K562 (cell line): ENCODE measurements at regions not wholly inside any gene's neighbourhood (a gene's known extent, or its start where the extent isn't known, plus 50 kb on each side); places are given as distances from the start of the nearest gene placed in this dataset.
A peak's percentile ranks its signal among the peaks of the same experiment; 100 is the strongest.

ENCODE experiments used
- ATAC-seq: fragments of 200-7000 bp; cut with Tn5 transposase; 3 replicates; pipeline ENCODE4 v1.9.1; 2020; ENCODE audit warnings: moderate library complexity
- BruUV-seq: library from RNA; stranded (reverse); fragments of 400-500 nt; replicated peaks from 2 replicates; lab custom pipeline; 2021; lab: Mats Ljungman, UMichigan
- CTCF ChIA-PET: fragments of 300-600 bp; formaldehyde crosslinking; extraction: SDS; loops from one replicate; lab custom pipeline; 2021; ENCODE audit warnings: low intra/inter-chr PET ratio; lab: Yijun Ruan, JAX
- POLR2A ChIA-PET: fragments of 300-600, 350-650 bp; sonication (Branson Sonifier 250); formaldehyde crosslinking; extraction: SDS; loops from one replicate; lab custom pipeline; 2021; ENCODE audit warnings: antibody characterized with exemption, inconsistent platforms; lab: Yijun Ruan, JAX
- DNase-seq, 4 experiments: peaks; one replicate each; pipeline versions ENCODE4 v3.0.0 to v3.0.0-alpha.2; 2011 to 2018; ENCODE audit warnings: low spot score in 3 of 4, mixed read lengths in 3 of 4; ENCODE audit errors: extremely low read depth in 1 of 4
- FAIRE-seq: peaks from 2 replicates; lab custom pipeline; 2011; peaks lifted over from hg19 to GRCh38; lab: Jason Lieb, UNC
- H2AFZ ChIP-seq: 2 replicates; pipeline ENCODE4 v1.6.0; 2011; ENCODE audit warnings: low read depth, low read length, control low read depth, inconsistent platforms
- H3K27ac ChIP-seq: fragments of 200-600 bp; 3 replicates; pipeline ENCODE4 v1.8.0; 2011; ENCODE audit warnings: low read depth, mild to moderate bottlenecking, control low read depth, inconsistent platforms, low read length, moderate library complexity, mixed read lengths; ENCODE audit errors: extremely low read depth
- H3K27me3 ChIP-seq, 2 experiments: fragments of 300-600 bp in 1 of 2; 2 replicates in 1 of 2; 3 replicates in 1 of 2; pipeline versions ENCODE4 v1.6.0 to v1.8.0; 2011; ENCODE audit warnings: inconsistent platforms in 2 of 2, low read length in 2 of 2, mild to moderate bottlenecking in 1 of 2, mixed read lengths in 1 of 2, moderate library complexity in 1 of 2; ENCODE audit not compliant: control insufficient read depth in 2 of 2, insufficient read depth in 2 of 2
- H3K36me3 ChIP-seq: fragments of 300-600 bp; 3 replicates; pipeline ENCODE4 v1.8.0; 2011; ENCODE audit warnings: mild to moderate bottlenecking, low read length, inconsistent platforms; ENCODE audit not compliant: control insufficient read depth, insufficient read depth
- H3K4me1 ChIP-seq, 2 experiments: fragments of 200-600 bp in 1 of 2; replicated peaks in 1 of 2; 2 replicates in 1 of 2; 3 replicates in 1 of 2; pipeline versions ENCODE4 v1.5.1 to v1.8.0; 2011; ENCODE audit warnings: inconsistent platforms in 2 of 2, low read length in 2 of 2, mild to moderate bottlenecking in 1 of 2, mixed read lengths in 1 of 2, moderate library complexity in 1 of 2; ENCODE audit not compliant: control insufficient read depth in 2 of 2, insufficient read depth in 2 of 2
- H3K4me2 ChIP-seq: 2 replicates; pipeline ENCODE4 v1.6.1; 2011; ENCODE audit warnings: low read length, control low read depth, inconsistent platforms, mixed read lengths; ENCODE audit not compliant: insufficient read depth
- H3K4me3 ChIP-seq: fragments of 200-600 bp; sonication (generic), shearing (Covaris generic); 2 replicates; pipeline ENCODE4 v1.5.1; 2016; ENCODE audit warnings: control low read depth, inconsistent platforms
- H3K79me2 ChIP-seq: fragments of 200-600 bp; 3 replicates; pipeline ENCODE4 v1.8.0; 2011; ENCODE audit warnings: low read length, inconsistent platforms; ENCODE audit not compliant: control insufficient read depth, insufficient read depth
- H3K9ac ChIP-seq, 2 experiments: 2 replicates each; pipeline versions ENCODE4 v1.6.0 to v1.6.1; 2011; ENCODE audit warnings: low read depth in 2 of 2, low read length in 2 of 2, control low read depth in 1 of 2, inconsistent platforms in 1 of 2, mild to moderate bottlenecking in 1 of 2, mixed read lengths in 1 of 2; ENCODE audit not compliant: insufficient read depth in 1 of 2
- H3K9me1 ChIP-seq: one replicate; pipeline ENCODE4 v1.6.0; 2011; ENCODE audit warnings: inconsistent platforms, mild to moderate bottlenecking, low read length, moderate library complexity; ENCODE audit not compliant: control insufficient read depth, insufficient read depth
- H3K9me3 ChIP-seq: replicated peaks from 2 replicates; pipeline ENCODE4 v1.5.1; 2011; ENCODE audit warnings: low read depth, low read length, inconsistent platforms; ENCODE audit not compliant: control insufficient read depth, insufficient read depth
- H4K20me1 ChIP-seq: replicated peaks from 2 replicates; pipeline ENCODE4 v1.6.1; 2011; ENCODE audit warnings: low read length, inconsistent platforms, mixed read lengths; ENCODE audit not compliant: control insufficient read depth, insufficient read depth
- BACH1 ChIP-seq: fragments of 200-800 bp; sonication (Bioruptor generic); IDR thresholded peaks from 2 replicates; pipeline ENCODE4 v1.6.1; 2016; ENCODE audit warnings: missing genetic modification characterization, missing compliant biosample characterization
- C11orf30 ChIP-seq: fragments of 450-650 bp; IDR thresholded peaks from 2 replicates; pipeline ENCODE4 v1.6.1; 2016; ENCODE audit warnings: low read depth, mild to moderate bottlenecking
- EP300 ChIP-seq: IDR thresholded peaks from 2 replicates; pipeline ENCODE4 v1.6.1; 2012; ENCODE audit warnings: low read length, improper control_type of control experiment
- MAFF ChIP-seq: IDR thresholded peaks from 2 replicates; pipeline ENCODE4 v1.6.1; 2012; ENCODE audit warnings: low read length, improper control_type of control experiment
- MAFG ChIP-seq: fragments of 450-650 bp; conservative IDR thresholded peaks from 2 replicates; pipeline ENCODE4 v1.6.1; 2016; ENCODE audit warnings: missing genetic modification characterization, missing compliant biosample characterization
- MAFK ChIP-seq: IDR thresholded peaks from 2 replicates; pipeline ENCODE4 v1.6.1; 2011; ENCODE audit warnings: low read length, improper control_type of control experiment
- NFE2 ChIP-seq: IDR thresholded peaks from 2 replicates; pipeline ENCODE4 v1.6.1; 2014; ENCODE audit warnings: antibody characterized with exemption, low read depth
- PRMT5 ChIP-seq: sonication (generic); formaldehyde crosslinking; IDR thresholded peaks from 2 replicates; pipeline ENCODE4 v1.5.0; 2020; ENCODE audit warnings: missing genetic modification reagents
- SREBF2 ChIP-seq: sonication (generic); formaldehyde crosslinking; IDR thresholded peaks from 2 replicates; pipeline ENCODE4 v1.4.0; 2020; ENCODE audit warnings: mild to moderate bottlenecking, missing genetic modification reagents
- TBP ChIP-seq: optimal IDR thresholded peaks from 2 replicates; pipeline ENCODE3; 2011; ENCODE audit warnings: low read depth, low read length, improper control_type of control experiment
- ZNF143 ChIP-seq: sonication (generic); formaldehyde crosslinking; IDR thresholded peaks from 2 replicates; pipeline ENCODE4 v1.9.0; 2022; ENCODE audit warnings: mild to moderate bottlenecking, missing genetic modification reagents
- ZNF217 ChIP-seq: sonication (generic); formaldehyde crosslinking; IDR thresholded peaks from 2 replicates; pipeline ENCODE4 v1.8.0; 2022; ENCODE audit warnings: mild to moderate bottlenecking, missing genetic modification reagents
- ZNF316 ChIP-seq: fragments of 450-650 bp; IDR thresholded peaks from 2 replicates; pipeline ENCODE4 v1.6.1; 2016
- WGBS: fragments of 100-300 bp; shearing (Covaris generic); methylation state at CpG from one replicate; pipeline ENCODE4 v1.1.6; 2016; ENCODE audit warnings: low coverage, mixed read lengths; ENCODE audit not compliant: insufficient coverage; ENCODE audit errors: missing lambda C conversion rate; 5-methylcytosine and 5-hydroxymethylcytosine counted together
- in situ Hi-C: fragments of 300-500 bp; cut with MboI; formaldehyde crosslinking; loops from 4 replicates; pipeline ENCODE4 v1.15.0; 2018; ENCODE audit warnings: inconsistent platforms, mixed read lengths
- intact Hi-C: fragments of 100-400 bp; cut with micrococcal nuclease; formaldehyde crosslinking; loops from 2 replicates; pipeline ENCODE4 v1.14.2; 2022

- TF ChIP-seq BACH1 (tag) (no peak), C11orf30 (peak; percentile 59), MAFF (peak; percentile 29; the same call in 1 of the 2 replicates), TBP (no peak), MAFK (0 out of 2 replicates have a peak, but pooled peaks have one; percentile 14), PRMT5 (CRISPR knock-in tag) (no peak), ZNF316 (peak; percentile 41; the same call in 1 of the 2 replicates), NFE2 (peak; percentile 66), ZNF217 (CRISPR knock-in tag) (no peak), MAFG (tag) (peak; percentile 69), EP300 (no peak), ZNF143 (CRISPR knock-in tag) (no peak), SREBF2 (CRISPR knock-in tag) (no peak)
- H3K79me2 ChIP-seq, result no peaks in the 10 kb centered on the region
- no peak for DNase-seq
- no peaks in the 10 kb centered on the region for H3K36me3 ChIP-seq
- CTCF ChIA-PET, result no interaction called here
- no peak overlapping the region for H3K4me3 ChIP-seq
- FAIRE-seq, result no peak
- H3K9me3 ChIP-seq, result 0 out of 2 replicates have a peak, but pooled peaks cover 3% of the 10 kb centered on the region
- H4K20me1 ChIP-seq, result no peaks in the 10 kb centered on the region
- H3K27ac ChIP-seq, result no peak overlapping the region
- in situ Hi-C loops, result no loop called here
- no peak for ATAC-seq
- intact Hi-C loops, result no loop called here
- peaks cover 7 to 20% of the 10 kb centered on the region in 2 experiments; a peak in 4 of 5 replicates for H3K27me3 ChIP-seq
- BruUV-seq, result no TSS peak
- no peaks in the 10 kb centered on the region for H3K4me1 ChIP-seq
- H2AFZ ChIP-seq, result no peak overlapping the region
- no peak overlapping the region for H3K4me2 ChIP-seq
- no peaks in the 10 kb centered on the region for H3K9me1 ChIP-seq
- no peak overlapping the region for H3K9ac ChIP-seq
- WGBS, result 3% methylated on average over 4 of the region's 4 CpGs
- POLR2A ChIA-PET, result no interaction called here
Observed at GRCh38 chr4:83208371-83209365, 75.9 kb downstream of the COQ2 start.
